Calu3 (cell line): ENCODE measurements at regions not wholly inside any gene's neighbourhood (a gene's known extent, or its start where the extent isn't known, plus 50 kb on each side); places are given as distances from the start of the nearest gene placed in this dataset.
A peak's percentile ranks its signal among the peaks of the same experiment; 100 is the strongest.

Source experiments
- BruUV-seq: library from RNA; stranded (reverse); fragments of 400-500 nt; replicated peaks from 2 replicates; lab custom pipeline; 2021; lab: Mats Ljungman, UMichigan
- CTCF ChIA-PET: fragments of 300-600 bp; sonication (Branson Sonifier 250); formaldehyde crosslinking; loops from one replicate; lab custom pipeline; 2022; ENCODE audit warnings: antibody characterized with exemption; lab: Charles Lee
- DNase-seq: peaks from one replicate; pipeline ENCODE4 v3.0.0; 2022
- H3K27ac Mint-ChIP-seq: one replicate; pipeline ENCODE4 v1.8.0; 2022; ENCODE audit warnings: mixed read lengths; ENCODE audit not compliant: unreplicated experiment
- H3K27me3 Mint-ChIP-seq: one replicate; pipeline ENCODE4 v1.8.0; 2022; ENCODE audit warnings: mixed read lengths; ENCODE audit not compliant: unreplicated experiment
- H3K36me3 Mint-ChIP-seq: one replicate; pipeline ENCODE4 v1.8.0; 2022; ENCODE audit warnings: mild to moderate bottlenecking, moderate library complexity, mixed read lengths; ENCODE audit not compliant: insufficient read depth, unreplicated experiment
- H3K4me1 Mint-ChIP-seq: one replicate; pipeline ENCODE4 v1.8.0; 2022; ENCODE audit warnings: mild to moderate bottlenecking, low read depth, mixed read lengths; ENCODE audit not compliant: unreplicated experiment
- H3K4me3 Mint-ChIP-seq: one replicate; pipeline ENCODE4 v1.8.0; 2022; ENCODE audit warnings: mild to moderate bottlenecking, low read depth, moderate library complexity, mixed read lengths; ENCODE audit not compliant: unreplicated experiment
- H3K9me3 Mint-ChIP-seq: one replicate; pipeline ENCODE4 v1.8.0; 2022; ENCODE audit warnings: low read depth, mixed read lengths; ENCODE audit not compliant: unreplicated experiment
- intact Hi-C: fragments of 100-400 bp; cut with micrococcal nuclease; formaldehyde crosslinking; loops from one replicate; pipeline ENCODE4 v1.10.0; 2022; ENCODE audit not compliant: unreplicated experiment
- TF ChIP-seq, protein P1 (sequence below): fragments of 200-600 bp; IDR thresholded peaks from one replicate; pipeline ENCODE4 v1.8.0; 2022; ENCODE audit warnings: antibody characterized with exemption; ENCODE audit not compliant: unreplicated experiment

GRCh38 chr13:62320129-62321108 lies 904.8 kb upstream of the PCDH20 start:
- Mint-ChIP-seq H3K27me3 (no peaks in the 10 kb centered on the region), H3K9me3 (no peaks in the 10 kb centered on the region), H3K36me3 (no peaks in the 10 kb centered on the region), H3K27ac (no peak overlapping the region), H3K4me3 (no peak overlapping the region), H3K4me1 (no peaks in the 10 kb centered on the region)
- TF ChIP-seq, protein P1, sequence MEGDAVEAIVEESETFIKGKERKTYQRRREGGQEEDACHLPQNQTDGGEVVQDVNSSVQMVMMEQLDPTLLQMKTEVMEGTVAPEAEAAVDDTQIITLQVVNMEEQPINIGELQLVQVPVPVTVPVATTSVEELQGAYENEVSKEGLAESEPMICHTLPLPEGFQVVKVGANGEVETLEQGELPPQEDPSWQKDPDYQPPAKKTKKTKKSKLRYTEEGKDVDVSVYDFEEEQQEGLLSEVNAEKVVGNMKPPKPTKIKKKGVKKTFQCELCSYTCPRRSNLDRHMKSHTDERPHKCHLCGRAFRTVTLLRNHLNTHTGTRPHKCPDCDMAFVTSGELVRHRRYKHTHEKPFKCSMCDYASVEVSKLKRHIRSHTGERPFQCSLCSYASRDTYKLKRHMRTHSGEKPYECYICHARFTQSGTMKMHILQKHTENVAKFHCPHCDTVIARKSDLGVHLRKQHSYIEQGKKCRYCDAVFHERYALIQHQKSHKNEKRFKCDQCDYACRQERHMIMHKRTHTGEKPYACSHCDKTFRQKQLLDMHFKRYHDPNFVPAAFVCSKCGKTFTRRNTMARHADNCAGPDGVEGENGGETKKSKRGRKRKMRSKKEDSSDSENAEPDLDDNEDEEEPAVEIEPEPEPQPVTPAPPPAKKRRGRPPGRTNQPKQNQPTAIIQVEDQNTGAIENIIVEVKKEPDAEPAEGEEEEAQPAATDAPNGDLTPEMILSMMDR = no peak
- intact Hi-C loops = no loop called here
- peak; percentile 1 for DNase-seq
- BruUV-seq = no TSS peak
- CTCF ChIA-PET = no interaction called here

GRCh38 chr13:62309904-62310303 lies 894.3 kb upstream of the PCDH20 start:
- Mint-ChIP-seq H3K27me3 (no peaks in the 10 kb centered on the region), H3K27ac (no peak overlapping the region), H3K9me3 (no peaks in the 10 kb centered on the region), H3K4me1 (no peaks in the 10 kb centered on the region), H3K4me3 (no peak overlapping the region), H3K36me3 (no peaks in the 10 kb centered on the region)
- intact Hi-C loops = no loop called here
- CTCF ChIA-PET = no interaction called here
- no TSS peak for BruUV-seq
- TF ChIP-seq, protein P1 = no peak
- no peak for DNase-seq

DNA sequence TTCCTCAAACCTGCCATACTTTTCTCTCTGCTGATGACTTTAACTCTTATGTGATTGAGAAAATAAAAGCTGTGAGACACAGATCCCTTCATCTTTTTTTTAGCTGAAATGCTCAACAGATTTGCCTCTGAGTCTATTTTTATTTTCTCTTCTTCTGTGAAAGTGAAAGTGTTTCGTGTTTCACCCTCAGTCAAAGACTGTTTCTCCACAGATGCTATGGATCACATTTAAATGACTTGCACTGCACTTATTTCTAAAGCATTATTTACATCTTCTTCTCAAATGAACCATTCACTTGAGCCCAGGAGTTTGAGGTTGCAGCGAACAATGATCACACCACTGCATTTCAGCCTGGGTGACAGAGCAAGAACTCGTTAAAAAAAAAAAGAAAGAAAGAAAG lies 890.1 kb upstream of the PCDH20 start:
- TF ChIP-seq, protein P1 = no peak
- H3K4me1 Mint-ChIP-seq = no peaks in the 10 kb centered on the region
- no peak overlapping the region for H3K27ac Mint-ChIP-seq
- no peaks in the 10 kb centered on the region for H3K9me3 Mint-ChIP-seq
- intact Hi-C loops = no loop called here
- peak overlapping the region; percentile 54 for H3K4me3 Mint-ChIP-seq
- CTCF ChIA-PET = interaction anchor here (0.6 kb wide), 1 partner anchor 1678 kb away, joined by 3 read pairs; no protein-coding TSS in a partner anchor
- no peak for DNase-seq
- no TSS peak for BruUV-seq
- no peaks in the 10 kb centered on the region for H3K27me3 Mint-ChIP-seq
- no peaks in the 10 kb centered on the region for H3K36me3 Mint-ChIP-seq

GRCh38 chr13:62302341-62302740 lies 886.7 kb upstream of the PCDH20 start:
- H3K4me3 Mint-ChIP-seq = no peak overlapping the region
- no peak for DNase-seq
- no peaks in the 10 kb centered on the region for H3K9me3 Mint-ChIP-seq
- no peaks in the 10 kb centered on the region for H3K4me1 Mint-ChIP-seq
- TF ChIP-seq, protein P1 = no peak
- intact Hi-C loops = no loop called here
- no TSS peak for BruUV-seq
- CTCF ChIA-PET = no interaction called here
- H3K36me3 Mint-ChIP-seq = no peaks in the 10 kb centered on the region
- no peaks in the 10 kb centered on the region for H3K27me3 Mint-ChIP-seq
- no peak overlapping the region for H3K27ac Mint-ChIP-seq
